H1 (cell line): ENCODE measurements at regions not wholly inside any gene's neighbourhood (a gene's known extent, or its start where the extent isn't known, plus 50 kb on each side); places are given as distances from the start of the nearest gene placed in this dataset.

ENCODE experiments used
- EGR1 ChIP-seq: IDR thresholded peaks from 2 replicates; pipeline ENCODE4 v1.6.1; 2011; ENCODE audit warnings: low read depth, low read length, borderline replicate concordance
- NANOG ChIP-seq: IDR thresholded peaks from 2 replicates; pipeline ENCODE4 v1.6.1; 2011; ENCODE audit warnings: low read length, low read depth, mild to moderate bottlenecking, inconsistent platforms; ENCODE audit not compliant: insufficient read depth, poor library complexity, severe bottlenecking

DNA sequence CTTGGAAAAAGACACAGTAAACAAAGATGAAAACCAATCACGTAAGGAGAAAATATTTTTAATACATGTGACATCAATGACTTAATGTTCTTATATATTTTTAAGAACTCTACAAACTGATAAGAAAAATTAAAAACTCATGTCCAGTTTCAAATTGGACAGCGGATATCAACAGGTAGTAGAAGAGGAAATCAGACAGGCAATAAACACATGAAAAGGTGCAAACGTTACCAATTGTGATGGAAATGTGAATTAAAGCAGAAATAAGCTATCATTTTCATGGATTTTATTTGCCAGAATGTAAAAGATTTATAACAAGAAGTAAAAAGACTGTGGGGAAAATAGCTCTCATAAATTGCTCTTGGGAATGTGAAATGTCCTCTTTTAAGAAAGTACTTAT, 382.3 kb downstream of the DLEU7 start (continued):
- TF ChIP-seq NANOG (no peak), EGR1 (no peak)
